NCI-H446 treated with DMSO at 0.1 percent for 48 hours (cell line): ENCODE measurements at regions not wholly inside any gene's neighbourhood (a gene's known extent, or its start where the extent isn't known, plus 50 kb on each side); places are given as distances from the start of the nearest gene placed in this dataset.

Experiments
- DNase-seq: peaks from one replicate; lab custom pipeline; 2025; lab: John Stamatoyannopoulos, UW

DNA sequence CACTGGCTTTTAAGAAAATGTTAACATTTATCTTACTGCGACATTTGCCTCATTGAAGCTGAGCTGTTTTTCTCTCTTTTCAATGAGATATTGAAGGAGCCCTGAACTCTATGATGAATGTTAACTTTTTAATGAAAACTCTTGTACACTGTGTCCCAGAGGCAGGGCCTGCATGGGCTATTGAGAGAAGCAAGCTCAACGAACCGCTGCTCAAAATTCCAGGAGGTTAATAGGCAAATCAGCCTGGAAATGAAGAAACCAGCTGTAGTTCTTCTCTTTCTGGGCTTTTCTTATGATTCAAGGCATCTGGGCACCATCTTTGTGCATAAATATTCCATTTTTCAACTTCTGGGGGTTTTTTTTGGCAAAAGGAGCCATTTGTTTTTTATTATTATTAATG, 168.4 kb upstream of the NPVF start:
- DNase-seq: no peak

DNA sequence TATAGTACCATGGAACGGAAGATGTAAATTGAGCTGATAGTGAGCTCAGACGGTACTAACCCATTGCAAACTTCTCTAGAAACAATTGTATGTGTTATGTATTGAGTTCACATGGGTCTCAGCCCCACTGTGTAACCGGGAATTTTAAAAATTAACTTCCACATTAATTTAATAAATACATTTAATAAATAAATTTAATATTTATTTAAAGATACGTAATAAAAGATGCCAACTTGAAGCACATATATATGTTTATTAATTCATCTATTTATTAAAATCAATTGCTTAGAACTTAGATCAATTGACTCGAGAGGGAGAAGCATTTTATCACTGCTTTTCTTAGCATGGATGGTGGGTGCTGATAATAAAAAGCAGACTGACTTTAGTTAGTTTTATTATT, 170.1 kb upstream of the NPVF start:
- DNase-seq: no peak

- no peak for DNase-seq
These were observed 170.9 kb upstream of the NPVF start for GRCh38 chr7:25399000-25399750.

DNA sequence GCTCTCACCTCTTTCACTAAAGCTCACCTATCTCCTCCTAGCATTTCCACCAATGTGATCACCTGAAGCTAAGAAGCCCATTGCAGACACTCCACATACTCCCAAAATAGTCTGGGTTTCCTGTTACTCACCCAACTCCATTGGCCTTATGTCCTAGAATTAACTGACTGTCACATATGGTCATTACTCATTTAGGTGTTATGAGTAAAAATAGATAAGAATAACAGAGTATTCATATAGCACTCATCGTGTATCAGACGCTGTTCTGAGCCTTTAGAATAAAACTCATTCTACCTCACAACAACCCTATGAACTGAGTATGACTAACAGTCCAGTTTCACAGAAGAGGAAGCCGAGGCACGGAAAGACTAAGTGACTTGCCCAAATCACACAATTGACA, 174.2 kb upstream of the NPVF start:
- DNase-seq: no peak

GRCh38 chr7:25405736-25406135, 177.4 kb upstream of the NPVF start:
- no peak for DNase-seq

- DNase-seq: no peak
These were observed 178.8 kb upstream of the NPVF start for GRCh38 chr7:25407053-25407452.

GRCh38 chr7:25408012-25408687, 179.9 kb upstream of the NPVF start:
- no peak for DNase-seq

- DNase-seq: no peak
These were observed 180.6 kb upstream of the NPVF start for GRCh38 chr7:25408876-25409275.

GRCh38 chr7:25409897-25410636, 181.8 kb upstream of the NPVF start:
- DNase-seq: no peak

DNA sequence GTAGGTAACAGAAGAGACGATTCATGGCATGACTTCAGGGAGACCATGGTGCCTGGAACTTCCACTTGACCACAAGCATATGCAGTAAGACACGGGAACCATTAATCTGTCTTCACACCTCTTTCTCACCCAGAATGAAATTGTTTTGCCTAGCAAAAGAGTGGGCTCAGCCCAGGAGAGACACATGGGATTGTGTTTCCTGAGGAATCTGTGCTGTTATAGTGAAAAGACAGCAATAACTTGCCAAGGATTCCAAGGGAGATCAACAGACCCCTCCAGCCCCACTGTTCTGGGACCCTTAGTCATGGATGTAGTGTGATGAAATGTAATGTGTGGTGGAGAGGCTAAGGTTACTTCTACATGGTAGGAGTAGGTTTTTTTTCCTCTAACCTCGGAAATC, 192.5 kb upstream of the NPVF start:
- no peak for DNase-seq

DNA sequence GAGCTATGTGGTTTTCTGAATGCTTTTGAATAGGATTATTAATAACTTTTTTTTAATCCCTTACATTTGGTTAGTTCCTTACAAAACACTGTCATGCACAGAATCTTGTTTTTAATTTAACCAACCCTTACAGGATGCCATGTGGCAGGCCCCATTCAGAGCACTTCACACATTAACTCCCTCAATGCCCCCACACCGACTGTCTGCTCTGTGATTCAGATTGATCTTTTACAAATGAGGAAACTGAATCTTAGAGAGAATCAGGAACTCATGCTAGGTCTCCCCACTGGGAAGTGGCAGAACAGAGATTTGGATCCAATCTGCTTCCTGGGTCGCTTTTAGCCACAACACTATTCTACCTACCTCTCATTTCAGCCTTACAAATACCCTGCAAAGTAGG, 195.8 kb upstream of the NPVF start:
- DNase-seq: no peak

- DNase-seq: no peak
These were observed 196.6 kb upstream of the NPVF start for GRCh38 chr7:25424855-25425254.

DNA sequence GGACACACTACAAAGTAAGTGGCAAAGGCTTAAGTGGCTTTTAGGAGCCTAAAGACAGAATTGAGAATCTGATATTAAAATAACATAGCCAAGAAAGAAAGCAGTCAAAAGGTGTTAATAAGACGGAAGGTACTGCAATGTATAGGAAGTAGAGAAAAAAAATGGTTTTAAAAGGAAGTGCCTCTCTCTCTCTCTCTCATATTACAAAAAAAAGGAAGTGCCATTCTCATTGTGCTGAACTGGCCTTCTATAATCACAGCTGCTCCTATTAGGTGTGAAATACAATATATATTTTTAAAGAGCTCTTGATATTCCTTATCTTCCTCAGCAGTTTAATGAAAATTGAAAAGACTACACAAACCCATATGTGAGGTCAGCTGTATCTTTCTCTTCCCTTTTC, 199.4 kb upstream of the NPVF start:
- DNase-seq: no peak

GRCh38 chr7:25429731-25430130, 201.4 kb upstream of the NPVF start:
- no peak for DNase-seq

DNA sequence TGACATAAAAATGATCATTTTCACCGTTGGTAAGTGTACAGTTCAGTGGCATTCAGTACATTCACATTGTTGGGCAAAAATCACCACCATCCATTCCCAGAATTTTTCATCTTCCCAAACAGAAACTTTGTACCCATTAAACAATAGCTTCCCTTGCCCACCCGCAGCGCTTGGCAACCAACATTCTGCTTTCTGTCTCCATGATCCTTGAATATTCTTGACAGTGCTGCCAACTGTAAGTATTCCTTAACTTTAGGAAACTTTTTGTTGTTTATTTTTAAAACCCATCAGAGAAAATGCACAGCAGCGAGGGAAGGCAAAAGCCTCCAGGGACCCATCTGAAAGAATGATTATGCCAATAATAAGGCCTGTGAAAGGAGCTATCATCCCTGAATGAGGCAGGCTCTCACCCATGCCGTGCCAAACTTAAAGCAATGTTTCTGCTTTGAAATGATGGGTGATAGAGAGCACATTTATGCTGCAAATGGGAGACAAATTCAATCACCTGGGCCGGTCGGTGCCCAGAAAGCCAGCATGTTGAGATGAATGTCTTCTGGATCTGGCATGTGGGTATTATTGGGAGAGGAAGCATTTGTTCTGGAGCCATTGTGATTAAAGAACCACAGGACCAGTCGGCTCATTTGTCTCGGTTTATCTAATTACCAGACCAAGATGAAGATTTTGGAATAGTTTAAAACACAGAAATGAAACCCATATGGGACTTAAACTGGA, 202.1 kb upstream of the NPVF start:
- no peak for DNase-seq

DNA sequence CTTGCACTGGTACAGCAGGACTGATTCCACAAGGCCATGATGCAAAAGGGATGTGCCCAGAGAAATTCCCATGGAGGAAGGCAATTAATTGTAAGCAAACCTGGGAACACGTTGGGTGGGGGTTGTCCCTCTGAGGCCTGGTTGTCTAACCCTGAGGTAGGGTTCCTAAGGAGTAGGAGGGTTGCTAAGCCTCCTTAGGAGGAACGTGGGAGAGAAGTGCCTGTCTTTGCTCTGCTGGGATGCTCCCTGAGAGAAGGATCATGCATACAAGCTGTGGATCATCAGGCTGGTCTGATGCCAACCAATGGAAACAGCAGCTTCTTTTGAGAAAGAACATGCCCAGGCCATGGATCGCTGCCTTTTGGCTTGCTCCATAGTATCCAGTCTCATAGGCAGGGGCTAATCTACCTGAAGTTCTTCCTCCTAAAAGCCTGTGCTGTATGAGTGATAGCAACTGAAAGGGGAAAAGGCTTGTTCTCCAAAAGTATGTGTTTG, 203.7 kb upstream of the NPVF start:
- no peak for DNase-seq

- DNase-seq: no peak
These were observed 204.5 kb upstream of the NPVF start for GRCh38 chr7:25432807-25433206.

- DNase-seq: no peak
These were observed 208.1 kb upstream of the NPVF start for GRCh38 chr7:25436413-25436812.

DNA sequence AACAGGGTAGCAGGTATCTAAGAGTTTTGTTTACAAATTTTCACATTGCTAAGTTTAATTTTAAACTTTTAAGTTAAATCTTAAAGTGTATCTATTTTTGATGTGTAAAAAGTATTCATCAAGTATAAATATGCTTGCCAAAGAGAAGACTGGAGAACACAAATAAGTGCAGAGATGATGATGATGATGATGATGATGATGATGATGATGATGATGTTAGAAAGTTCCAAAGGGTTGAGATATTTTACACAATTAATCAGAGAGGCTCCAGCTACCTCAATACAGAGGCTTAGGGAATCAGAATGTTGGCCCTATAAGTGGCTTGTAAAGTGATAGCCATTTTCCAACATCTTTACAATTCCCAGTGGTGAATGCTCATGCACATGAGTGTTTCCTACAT, 209.0 kb upstream of the NPVF start:
- no peak for DNase-seq

DNA sequence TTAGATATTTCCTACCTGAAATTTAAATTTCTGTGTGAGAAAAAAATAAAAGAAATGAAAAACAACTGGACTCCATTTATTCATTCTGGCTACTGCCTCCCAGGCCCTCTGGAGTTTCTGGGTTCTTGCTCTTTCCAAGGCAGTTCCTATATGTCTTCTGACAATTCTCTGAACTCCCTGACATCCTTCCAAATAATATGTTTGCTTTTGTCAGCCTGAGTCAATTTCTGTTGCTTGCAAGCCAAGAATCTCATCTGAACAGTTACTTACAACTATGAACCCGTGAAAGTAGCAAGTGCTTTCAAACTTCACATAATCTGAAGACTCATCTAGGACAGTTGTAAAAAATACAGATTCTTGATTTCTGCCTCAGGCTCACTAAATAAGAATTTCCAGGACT, 216.7 kb upstream of the NPVF start:
- DNase-seq: no peak

GRCh38 chr7:25448301-25448700, 220.0 kb upstream of the NPVF start:
- no peak for DNase-seq

GRCh38 chr7:25454020-25454419, 225.7 kb upstream of the NPVF start:
- DNase-seq: no peak
